G401.6 (cell line): ENCODE measurements at regions not wholly inside any gene's neighbourhood (a gene's known extent, or its start where the extent isn't known, plus 50 kb on each side); places are given as distances from the start of the nearest gene placed in this dataset.
"Not testable (repeated sequence)": the region's sequence is repeated elsewhere in the genome, so short reads cannot be mapped to it uniquely, and the experiment has no call there.

ENCODE experiments used
- FAIRE-seq: peaks from 2 replicates; lab custom pipeline; 2012; peaks lifted over from hg19 to GRCh38; lab: Jason Lieb, UNC

GRCh38 chr10:52541006-52541473 is 227.0 kb downstream of the DKK1 start:
- FAIRE-seq = no peak

- no peak for FAIRE-seq
These were observed 228.8 kb downstream of the DKK1 start for GRCh38 chr10:52542906-52543305.

DNA sequence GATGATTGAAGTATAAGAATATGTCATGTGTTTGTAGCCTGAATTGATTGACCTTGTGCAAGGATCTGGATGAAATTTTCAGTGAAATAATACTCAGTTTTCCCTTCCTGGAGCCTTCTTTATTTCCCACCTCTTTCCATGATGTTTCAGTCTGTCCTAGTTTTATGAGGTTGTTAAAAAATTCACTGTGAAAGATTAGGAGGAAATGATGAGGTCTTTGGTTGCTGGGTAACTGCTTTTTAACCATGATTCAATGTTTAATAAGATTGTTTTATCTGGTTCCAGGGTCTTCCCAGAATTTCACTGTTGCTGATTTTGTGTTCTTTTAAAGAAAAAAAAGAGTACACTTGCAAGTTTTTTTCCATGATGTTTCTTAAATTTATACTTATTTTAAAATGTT is 221.5 kb downstream of the MBL2 start:
- no peak for FAIRE-seq

DNA sequence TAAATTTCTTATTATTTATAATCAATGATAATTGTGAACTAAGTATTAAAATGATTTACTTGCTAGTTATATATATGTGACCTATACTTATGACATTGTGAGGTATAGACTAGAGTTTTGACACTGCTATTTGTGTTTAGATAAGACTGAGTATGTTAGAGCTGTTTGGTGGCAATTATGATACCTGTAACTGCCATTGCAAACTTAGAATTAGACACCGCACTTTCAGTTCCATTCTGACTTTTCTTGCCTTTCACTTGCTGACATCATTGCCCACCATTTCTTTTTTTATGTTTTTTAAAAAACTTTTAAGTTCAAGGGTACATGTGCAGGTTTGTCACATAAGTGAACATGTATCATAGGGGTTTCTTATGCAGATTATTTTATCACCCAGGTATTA is 214.5 kb downstream of the MBL2 start:
- no peak for FAIRE-seq

DNA sequence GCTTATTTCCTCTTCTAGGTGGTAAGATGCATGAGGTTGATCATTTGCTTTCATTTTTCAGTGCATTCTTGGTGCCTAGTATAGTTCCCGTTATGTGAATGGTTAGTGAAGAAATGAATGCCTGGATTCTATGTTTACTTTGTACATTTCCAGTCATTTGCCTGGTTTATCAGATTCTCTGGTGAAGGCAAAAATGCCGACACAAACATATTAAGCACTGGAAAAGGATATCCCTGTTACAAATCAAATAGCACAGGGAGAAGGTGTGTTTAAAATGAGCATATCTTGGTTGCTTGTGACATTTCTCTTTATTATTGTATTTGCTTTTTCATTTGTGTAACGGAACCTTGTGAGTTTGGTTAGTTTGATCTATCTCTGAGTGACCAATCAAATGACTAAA is 211.3 kb downstream of the MBL2 start:
- FAIRE-seq = no peak

DNA sequence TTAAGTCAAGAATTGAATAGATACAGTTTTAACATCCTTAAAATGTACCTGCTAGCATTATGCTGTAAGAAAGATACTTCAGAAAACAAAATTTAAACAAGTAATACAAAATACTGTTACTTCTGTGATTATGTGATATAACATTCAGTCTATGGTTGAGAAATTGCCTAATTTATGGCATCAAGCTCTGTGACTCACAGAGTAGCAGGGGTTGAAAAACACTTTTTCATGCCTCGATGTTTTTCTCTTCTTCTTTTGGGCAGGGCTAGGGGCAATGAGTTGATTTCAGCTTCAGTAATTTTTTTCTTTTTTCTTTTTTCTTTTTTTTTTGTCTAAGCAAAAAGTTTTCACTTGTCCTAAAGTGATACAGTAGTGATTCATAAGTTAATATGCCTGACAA is 209.2 kb downstream of the MBL2 start:
- FAIRE-seq = no peak

DNA sequence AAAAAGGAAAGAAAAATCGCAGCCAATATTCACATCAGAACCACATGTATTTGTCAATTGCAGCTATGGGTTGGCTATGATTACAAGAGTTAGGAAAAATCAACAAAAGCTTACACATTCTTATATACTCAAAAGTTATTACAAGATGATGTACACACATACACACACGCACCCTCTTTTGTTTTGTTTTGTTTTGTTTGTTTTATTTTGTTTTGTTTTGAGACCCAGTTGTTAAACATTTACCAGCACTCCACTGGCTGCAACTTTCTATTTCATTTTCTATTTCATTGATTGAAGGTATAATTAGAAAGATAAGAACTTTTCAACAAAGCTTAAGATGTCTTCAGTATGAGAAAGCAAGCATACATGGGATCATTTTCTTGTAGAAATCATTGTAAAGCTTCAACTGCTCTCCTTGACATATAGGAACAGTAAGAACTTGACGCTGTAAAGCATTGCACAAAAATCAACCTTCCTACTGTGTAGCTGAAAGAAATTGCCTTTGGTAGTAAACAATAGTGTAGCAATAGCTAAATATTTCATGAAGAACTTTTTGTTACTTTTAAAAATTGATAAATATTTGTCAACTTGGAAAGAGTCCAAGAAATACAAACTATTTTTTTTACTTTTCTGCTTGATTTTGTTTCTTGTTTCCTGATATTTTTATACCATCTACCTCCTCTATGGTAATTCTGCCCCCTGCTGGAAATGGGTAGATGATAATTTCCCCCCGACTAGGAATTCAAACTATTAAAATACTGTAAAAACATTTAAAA is 205.9 kb downstream of the MBL2 start:
- peak; percentile 70 for FAIRE-seq

DNA sequence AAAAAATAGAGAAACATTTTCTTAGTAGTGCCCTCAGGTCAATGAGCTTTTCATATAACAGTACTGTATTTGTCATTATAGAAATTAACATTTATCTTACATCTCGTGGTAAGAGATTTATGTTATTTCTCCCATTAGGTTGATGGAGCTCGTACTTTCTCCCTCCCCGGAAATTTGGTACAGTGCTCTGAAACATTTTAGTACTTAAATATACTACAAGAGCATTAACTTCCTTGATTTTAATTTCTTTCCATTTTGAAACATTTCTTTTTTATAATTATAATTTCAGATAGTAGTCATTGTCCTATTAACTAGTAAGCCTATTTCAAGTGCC is 205.4 kb downstream of the MBL2 start:
- FAIRE-seq = no peak

DNA sequence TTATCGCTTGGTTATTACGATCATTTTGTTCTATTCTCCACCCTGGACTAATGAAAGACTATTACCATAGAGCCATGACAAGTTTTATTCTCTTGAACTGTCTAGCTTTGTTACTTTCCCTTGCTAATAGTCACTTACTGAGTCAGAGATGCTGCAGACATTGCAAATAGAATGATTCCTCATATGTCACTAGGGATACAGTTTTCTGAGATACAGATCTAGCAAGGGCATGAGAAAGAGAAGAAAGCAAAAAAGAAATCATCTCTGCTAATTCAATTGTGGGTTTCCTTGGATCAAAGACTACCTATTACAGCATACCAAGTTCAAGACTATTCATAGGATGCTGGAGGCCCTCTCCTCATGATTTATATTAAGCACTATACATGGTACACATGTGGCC is 204.3 kb downstream of the MBL2 start:
- no peak for FAIRE-seq

DNA sequence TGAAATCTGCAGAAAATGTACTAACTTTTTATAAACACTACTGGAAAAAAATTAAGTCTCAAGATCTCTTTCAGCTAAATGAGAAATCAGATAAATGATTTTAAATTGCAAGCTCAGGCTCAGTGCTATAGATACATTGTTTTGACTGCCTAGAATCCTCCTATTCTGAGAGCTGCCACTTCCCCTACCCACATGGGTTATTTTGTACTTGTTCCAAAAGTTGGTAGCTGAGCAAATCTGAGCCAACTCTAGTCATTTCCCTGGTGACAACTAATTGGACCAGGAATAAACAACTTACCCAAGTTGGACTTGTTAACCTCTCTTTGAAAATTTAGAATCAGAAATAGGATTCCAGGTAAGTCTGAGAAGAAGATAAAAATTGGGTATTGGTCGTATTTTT is 202.1 kb downstream of the MBL2 start:
- FAIRE-seq = no peak

DNA sequence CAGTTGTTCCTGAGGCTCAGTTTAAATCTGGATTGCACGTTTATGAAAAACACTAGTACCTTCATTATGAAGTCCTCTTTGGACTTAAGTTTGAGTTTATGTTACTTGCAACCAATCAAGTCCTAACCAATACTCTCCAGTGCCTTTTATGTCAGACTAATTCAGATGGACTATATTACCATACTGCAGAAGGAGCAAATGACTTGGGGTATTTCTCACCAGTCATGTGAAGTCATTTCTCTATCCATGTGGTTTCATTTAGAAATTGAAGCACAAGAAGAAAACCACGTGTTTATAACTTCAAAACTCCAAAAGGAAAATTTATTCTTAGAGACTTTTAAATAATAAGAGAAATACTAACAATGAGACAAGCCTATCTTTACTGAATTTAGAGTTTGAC is 201.6 kb downstream of the MBL2 start:
- FAIRE-seq = no peak

- FAIRE-seq = no peak
These were observed 200.9 kb downstream of the MBL2 start for GRCh38 chr10:52571516-52572182.

DNA sequence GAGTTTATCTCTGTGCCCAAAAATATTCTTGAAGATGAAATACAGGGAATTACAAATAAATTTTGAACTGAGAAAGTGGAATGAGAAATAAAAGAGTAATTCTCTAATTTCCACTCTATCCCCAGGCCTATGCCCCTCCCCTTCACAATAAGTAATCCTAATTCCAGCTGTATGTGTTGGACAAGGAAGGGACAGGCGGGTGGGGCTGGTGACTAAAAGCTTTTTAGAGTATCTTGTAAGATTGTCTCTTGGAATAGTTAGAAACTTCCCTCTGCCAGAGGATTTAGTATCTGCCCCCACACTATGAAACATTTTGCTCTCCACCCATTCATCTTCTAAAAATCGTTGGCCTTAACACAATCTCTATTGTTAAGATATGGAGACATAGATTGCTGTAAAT is 199.2 kb downstream of the MBL2 start:
- FAIRE-seq = no peak

GRCh38 chr10:52574697-52575096 is 197.9 kb downstream of the MBL2 start:
- FAIRE-seq = no peak

DNA sequence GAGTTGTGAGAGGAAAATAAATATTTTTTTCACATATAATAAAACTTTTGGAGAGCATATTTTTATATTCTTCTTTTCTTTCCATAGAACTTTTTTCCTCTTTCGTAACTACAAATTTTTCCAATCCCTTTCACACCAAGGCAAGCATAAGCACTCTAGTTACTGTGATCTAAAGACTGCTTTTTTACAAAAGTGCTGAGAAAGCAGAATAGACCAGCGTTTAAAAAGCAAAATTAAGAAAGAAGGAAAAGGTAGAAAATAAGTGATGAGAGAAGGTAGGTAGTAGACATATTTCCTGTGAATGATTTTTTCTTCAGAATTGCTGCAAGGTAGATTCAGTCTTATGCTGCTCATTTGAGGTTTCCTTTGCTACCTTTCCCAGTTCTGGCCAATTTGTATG is 195.5 kb downstream of the MBL2 start:
- FAIRE-seq = no peak

DNA sequence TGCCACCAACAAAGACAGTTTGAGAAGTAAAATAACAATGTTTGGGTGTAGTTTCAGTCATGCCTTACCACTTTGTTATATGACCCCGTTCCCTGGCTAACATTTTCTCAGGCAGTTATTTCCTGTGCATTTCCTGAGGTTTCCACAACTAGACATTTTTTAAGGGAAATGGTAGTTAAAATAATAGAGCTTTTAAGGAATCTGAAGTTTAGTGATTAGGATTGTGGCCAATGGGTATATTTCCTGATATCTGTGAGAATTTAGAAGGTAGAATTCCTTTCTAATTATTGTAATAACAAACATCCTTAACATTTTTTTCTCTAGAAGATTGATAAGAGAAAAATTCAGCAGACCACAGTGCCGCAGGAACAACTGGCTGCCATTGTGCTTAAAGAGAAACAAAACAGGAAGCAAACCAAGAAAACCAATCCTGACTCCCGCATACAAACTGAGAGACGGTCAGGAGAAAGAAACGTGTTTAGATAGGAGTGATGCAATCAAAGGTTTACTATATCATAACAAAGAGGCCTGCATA is 193.6 kb downstream of the MBL2 start:
- no peak for FAIRE-seq

DNA sequence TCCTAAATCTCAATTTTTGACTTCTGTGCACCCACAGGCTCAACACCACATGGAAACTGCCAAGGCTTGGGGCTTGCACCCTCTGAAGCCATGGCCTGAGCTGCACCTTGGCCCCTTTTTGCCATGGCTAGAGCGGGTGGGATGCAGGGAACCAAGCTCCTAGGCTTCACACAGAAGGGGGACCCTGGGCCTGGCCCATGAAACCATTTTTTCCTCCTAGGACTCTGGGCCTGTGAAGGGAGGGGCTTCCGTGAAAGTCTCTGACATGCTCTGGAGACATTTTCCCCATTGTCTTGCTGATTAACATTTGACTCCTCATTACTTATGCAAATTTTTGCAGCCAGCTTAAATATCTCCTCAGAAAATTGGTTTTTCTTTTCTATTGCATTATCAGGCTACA is 190.9 kb downstream of the MBL2 start:
- FAIRE-seq = not testable (repeated sequence)

DNA sequence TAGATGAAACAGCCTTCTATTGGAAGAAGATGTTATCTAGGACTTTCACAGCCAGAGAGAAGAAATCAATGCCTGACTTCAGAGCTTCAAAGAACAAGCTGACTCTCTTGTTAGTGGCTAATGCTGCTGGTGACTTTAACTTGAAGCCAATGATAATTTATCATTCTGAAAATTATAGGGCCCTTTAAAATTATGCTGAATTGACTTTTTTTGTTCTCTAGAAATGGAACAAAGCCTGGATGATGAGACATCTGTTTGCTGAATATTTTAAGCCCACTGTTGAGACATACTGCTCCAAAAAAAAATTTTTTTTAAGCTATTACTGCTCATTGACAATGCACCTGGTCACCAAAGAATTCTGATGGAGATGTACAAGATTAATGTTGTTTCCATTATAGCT is 189.2 kb downstream of the MBL2 start:
- FAIRE-seq = no peak

DNA sequence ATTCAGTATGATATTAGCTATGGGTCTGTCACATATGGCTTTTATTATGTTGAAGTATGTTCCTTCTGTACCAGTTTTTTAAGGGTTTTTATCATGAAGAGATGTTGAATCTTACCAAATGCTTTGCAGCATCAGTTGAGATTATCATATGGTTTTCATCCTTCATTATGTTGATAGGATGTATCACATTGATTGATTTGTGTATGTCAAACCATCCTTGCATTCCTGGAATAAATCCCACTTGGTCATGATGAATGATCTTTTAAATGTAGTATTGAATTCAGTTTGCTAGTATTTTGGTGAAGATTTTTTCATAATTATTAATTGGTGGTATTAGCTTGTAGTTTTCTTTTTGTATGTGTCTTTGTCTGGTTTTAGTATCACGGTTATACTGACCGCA is 185.9 kb downstream of the MBL2 start:
- no peak for FAIRE-seq

DNA sequence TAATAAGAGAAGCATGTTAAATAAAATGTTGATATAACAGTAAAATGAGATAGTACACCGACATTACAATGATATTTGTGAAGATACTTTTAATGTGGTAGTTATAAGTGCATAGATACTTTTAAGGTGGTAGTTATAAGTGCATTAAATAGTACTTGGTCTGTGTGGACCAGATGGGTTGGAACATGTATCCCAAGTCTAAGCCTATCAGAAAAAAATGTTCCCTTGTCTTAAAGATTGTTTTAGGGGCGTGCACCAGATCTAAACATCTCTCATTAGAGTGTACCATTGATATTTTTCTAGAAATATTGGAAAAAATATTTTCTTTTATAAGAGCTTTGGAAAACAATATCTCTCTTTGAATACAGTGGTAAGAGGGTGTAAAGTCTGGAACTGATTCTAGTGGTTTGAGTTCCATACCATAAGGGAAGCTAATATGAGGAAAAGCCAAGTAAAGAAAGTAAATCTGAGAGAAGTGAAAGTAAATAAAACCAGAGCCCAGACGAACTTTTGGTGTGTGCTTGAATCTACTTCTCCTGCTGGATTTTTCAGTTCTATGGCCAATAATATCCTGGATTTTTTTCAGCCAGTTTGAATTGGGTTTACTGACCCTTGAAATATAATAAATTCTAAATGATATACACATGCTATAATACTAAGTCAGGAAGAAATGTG is 175.3 kb downstream of the MBL2 start:
- no peak for FAIRE-seq

GRCh38 chr10:52598936-52599335 is 173.6 kb downstream of the MBL2 start:
- FAIRE-seq = no peak

GRCh38 chr10:52599551-52600200 is 172.9 kb downstream of the MBL2 start:
- FAIRE-seq = no peak

GRCh38 chr10:52604131-52604530 is 168.5 kb downstream of the MBL2 start:
- FAIRE-seq = not testable (repeated sequence)
